ENCODE measurements at regions not wholly inside any gene's neighbourhood (a gene's known extent, or its start where the extent isn't known, plus 50 kb on each side); places are given as distances from the start of the nearest gene placed in this dataset.

DNA sequence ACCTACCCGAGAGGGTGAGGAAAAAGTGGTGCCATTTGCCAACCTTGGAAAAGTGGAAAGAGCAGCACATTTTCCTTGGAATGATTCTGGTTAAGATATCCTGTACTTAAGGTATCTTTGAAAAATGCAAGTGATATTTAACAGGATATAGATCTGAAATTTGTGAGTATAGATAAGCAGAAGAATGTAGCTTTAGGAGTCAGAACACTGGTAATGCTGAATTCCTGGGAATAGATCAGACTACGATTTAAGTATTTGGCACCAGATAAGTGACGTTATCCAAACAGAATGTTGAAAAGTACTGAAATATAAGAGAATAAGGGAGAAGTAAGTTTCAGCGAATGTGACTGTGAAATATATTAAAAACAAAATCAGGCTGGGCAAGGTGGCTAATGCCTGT is 210.1 kb downstream of the PCDH7 start:
- Histone ChIP-seq H3K4me3 (no peak overlapping the region), H3K36me3 (no peaks in the 10 kb centered on the region), H3K9me3 (no peaks in the 10 kb centered on the region), H3K27me3 (no peaks in the 10 kb centered on the region), H3K27ac (no peak overlapping the region), H3K4me1 (no peaks in the 10 kb centered on the region)
- no peak for ATAC-seq (ENCODE audit: low FRiP score in 2 of 2)
- no peak for DNase-seq
- 73 to 80% methylated on average over 4 of the region's 4 CpGs for WGBS, 2 donors
- TF ChIP-seq, protein P1, sequence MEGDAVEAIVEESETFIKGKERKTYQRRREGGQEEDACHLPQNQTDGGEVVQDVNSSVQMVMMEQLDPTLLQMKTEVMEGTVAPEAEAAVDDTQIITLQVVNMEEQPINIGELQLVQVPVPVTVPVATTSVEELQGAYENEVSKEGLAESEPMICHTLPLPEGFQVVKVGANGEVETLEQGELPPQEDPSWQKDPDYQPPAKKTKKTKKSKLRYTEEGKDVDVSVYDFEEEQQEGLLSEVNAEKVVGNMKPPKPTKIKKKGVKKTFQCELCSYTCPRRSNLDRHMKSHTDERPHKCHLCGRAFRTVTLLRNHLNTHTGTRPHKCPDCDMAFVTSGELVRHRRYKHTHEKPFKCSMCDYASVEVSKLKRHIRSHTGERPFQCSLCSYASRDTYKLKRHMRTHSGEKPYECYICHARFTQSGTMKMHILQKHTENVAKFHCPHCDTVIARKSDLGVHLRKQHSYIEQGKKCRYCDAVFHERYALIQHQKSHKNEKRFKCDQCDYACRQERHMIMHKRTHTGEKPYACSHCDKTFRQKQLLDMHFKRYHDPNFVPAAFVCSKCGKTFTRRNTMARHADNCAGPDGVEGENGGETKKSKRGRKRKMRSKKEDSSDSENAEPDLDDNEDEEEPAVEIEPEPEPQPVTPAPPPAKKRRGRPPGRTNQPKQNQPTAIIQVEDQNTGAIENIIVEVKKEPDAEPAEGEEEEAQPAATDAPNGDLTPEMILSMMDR (IDR thresholded peaks at IDR 0.05), result no peak
- no peak for TF ChIP-seq POLR2A (IDR thresholded peaks at IDR 0.05)
- TF ChIP-seq POLR2AphosphoS5 (IDR thresholded peaks at IDR 0.05), result no peak
- no peak for TF ChIP-seq EP300 (IDR thresholded peaks at IDR 0.05)

DNA sequence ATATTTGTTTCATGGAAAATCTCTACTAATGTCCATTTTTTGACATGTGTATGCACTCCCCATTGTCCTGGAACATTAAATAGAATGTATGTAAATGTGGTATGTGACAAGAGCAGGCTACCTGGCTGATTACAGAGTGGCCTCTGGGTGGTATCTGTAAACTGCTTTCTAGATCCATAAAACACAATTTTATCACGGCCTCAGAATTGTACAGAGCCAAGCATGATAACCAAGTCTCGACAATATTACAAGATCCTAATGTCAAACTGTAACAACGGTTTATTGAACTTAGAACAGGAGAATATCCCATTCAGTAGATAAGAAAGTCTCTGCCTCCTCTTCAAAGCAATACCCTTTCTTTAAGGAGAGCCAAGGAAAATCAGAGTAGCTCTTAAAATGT is 212.4 kb downstream of the PCDH7 start:
- H3K36me3 ChIP-seq, result no peaks in the 10 kb centered on the region
- no peak overlapping the region for H3K27ac ChIP-seq
- ATAC-seq (ENCODE audit: low FRiP score in 2 of 2), result no peak
- H3K4me3 ChIP-seq, result no peak overlapping the region
- DNase-seq, result no peak
- H3K9me3 ChIP-seq, result no peaks in the 10 kb centered on the region
- H3K27me3 ChIP-seq, result no peaks in the 10 kb centered on the region
- no peaks in the 10 kb centered on the region for H3K4me1 ChIP-seq
- TF ChIP-seq EP300 (IDR thresholded peaks at IDR 0.05), result no peak
- no peak for TF ChIP-seq POLR2AphosphoS5 (IDR thresholded peaks at IDR 0.05)
- TF ChIP-seq, protein P1 (IDR thresholded peaks at IDR 0.05), result no peak
- TF ChIP-seq POLR2A (IDR thresholded peaks at IDR 0.05), result no peak
- 82 to 83% methylated on average over 3 of the region's 3 CpGs for WGBS, 2 donors

DNA sequence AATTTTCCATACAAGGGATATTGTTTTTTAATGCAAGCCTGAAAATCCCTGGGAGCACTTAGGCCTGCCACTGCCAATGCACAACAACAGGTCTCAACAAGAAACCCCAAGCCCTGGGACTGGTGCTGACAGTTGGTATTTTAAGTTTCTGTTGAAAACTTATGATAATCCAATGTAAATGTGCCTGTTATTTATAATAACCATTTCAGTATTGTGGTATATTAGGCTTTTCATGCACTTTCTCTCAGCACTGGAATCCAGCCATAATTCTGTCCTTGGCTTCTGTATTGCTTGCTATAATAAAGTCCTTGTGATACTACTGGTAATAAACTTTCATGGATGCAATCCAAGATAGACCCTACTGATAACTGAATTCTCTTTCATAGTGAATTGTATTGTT is 218.9 kb downstream of the PCDH7 start:
- Histone ChIP-seq H3K36me3 (no peaks in the 10 kb centered on the region), H3K27me3 (no peaks in the 10 kb centered on the region), H3K4me1 (no peaks in the 10 kb centered on the region), H3K4me3 (no peak overlapping the region), H3K27ac (no peak overlapping the region), H3K9me3 (no peaks in the 10 kb centered on the region)
- DNase-seq (no peak), ATAC-seq (ENCODE audit: low FRiP score in 2 of 2) (no peak)
- TF ChIP-seq EP300 (IDR thresholded peaks at IDR 0.05) (no peak), POLR2A (IDR thresholded peaks at IDR 0.05) (no peak)

DNA sequence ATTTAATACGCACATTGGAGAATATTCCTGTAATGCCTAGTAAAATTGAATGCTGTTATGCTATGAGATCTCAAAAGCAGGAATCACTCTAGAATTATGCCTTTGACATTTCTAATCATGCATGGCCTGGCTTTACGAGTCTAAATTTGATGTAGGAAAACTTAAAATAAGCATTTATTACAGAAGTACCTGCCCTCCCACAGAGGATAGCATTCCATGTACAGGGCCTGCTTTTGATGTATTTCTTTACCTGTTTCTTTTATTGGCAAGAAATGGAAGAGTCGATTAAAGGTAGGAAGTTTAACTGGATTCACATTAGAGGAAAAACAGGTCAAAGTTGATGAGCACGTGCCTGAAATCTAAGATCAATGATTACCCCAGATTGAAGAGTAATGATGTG is 219.5 kb downstream of the PCDH7 start:
- Histone ChIP-seq H3K36me3 (no peaks in the 10 kb centered on the region), H3K27me3 (no peaks in the 10 kb centered on the region), H3K4me3 (no peak overlapping the region), H3K9me3 (no peaks in the 10 kb centered on the region), H3K27ac (no peak overlapping the region), H3K4me1 (no peaks in the 10 kb centered on the region)
- no peak for DNase-seq
- WGBS, 2 donors, result 70 to 74% methylated on average over 4 of the region's 4 CpGs
- ATAC-seq (ENCODE audit: low FRiP score in 2 of 2), result no peak
- TF ChIP-seq POLR2A (IDR thresholded peaks at IDR 0.05) (no peak), EP300 (IDR thresholded peaks at IDR 0.05) (no peak), POLR2AphosphoS5 (IDR thresholded peaks at IDR 0.05) (no peak)
- TF ChIP-seq, protein P1 (IDR thresholded peaks at IDR 0.05), result no peak

- no peaks in the 10 kb centered on the region for H3K9me3 ChIP-seq
- H3K4me1 ChIP-seq, result no peaks in the 10 kb centered on the region
- H3K27ac ChIP-seq, result no peak overlapping the region
- TF ChIP-seq, protein P1 (IDR thresholded peaks at IDR 0.05), result no peak
- TF ChIP-seq EP300 (IDR thresholded peaks at IDR 0.05) (no peak), POLR2A (IDR thresholded peaks at IDR 0.05) (no peak)
- H3K4me3 ChIP-seq, result no peak overlapping the region
- no peak for ATAC-seq (ENCODE audit: low FRiP score in 2 of 2)
- H3K36me3 ChIP-seq, result no peaks in the 10 kb centered on the region
- no peaks in the 10 kb centered on the region for H3K27me3 ChIP-seq
- no peak for DNase-seq
Measured at GRCh38 chr4:30941641-30942040, 221.5 kb downstream of the PCDH7 start.
